ENCODE measurements at regions not wholly inside any gene's neighbourhood (a gene's known extent, or its start where the extent isn't known, plus 50 kb on each side); places are given as distances from the start of the nearest gene placed in this dataset.
"Not testable (repeated sequence)": the region's sequence is repeated elsewhere in the genome, so short reads cannot be mapped to it uniquely, and the experiment has no call there.

GRCh38 chr2:145010635-145011034, 490.7 kb upstream of the ZEB2 start:
- no peak for FAIRE-seq

DNA sequence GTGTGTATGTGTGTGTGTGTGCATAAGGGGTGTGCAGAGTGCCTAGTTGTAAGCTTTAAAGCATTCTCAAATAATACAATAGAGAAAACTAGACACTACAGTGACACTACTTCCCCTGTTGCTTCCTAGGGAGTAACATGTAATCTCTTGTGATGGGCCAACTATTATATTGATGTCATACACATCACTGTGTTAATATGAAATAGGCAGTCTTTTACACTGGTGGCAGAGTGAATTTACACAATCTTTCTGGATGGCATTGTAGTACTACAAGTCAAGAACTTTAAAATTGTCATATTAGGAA, 488.0 kb upstream of the ZEB2 start:
- no peak for FAIRE-seq

DNA sequence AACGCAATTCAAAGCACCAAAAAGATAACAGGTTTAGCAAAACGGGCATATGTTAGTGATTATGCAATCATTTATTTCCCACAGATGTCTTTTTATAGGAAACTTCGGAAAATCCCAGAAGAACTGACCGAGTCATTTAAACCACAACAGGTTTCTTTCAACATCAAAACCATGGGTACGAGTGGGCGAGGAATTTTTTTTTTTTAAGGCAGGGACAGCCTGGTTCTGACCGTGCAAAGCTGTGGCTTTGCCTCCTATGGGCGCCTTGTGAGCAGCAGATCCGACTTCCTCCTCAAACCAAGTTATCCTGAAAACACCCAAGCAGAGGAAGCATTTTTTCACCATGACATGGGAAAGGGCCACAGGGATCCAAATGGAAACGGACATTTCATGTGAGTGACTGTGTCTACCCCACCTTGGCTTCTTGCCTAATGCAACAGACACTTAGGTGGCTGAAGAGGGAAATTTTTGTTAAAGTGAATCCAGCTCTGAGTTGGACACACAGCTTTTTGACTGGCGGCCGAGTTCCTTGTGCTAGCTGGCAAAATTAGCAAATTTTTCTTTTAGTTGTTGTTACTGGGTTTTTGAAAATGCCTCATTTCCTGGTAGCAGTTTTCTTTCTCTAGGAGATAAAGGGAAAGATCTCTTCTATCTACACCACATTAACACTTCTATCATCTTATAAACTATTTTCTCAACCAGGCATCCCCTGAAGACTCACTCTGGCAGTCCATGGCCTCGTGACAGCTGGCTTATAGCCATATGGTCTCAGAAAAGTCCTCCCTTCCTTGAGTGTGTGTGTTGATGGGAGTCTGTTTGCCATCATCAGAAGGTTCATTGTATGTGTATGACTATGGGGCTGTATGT, 487.4 kb upstream of the ZEB2 start:
- FAIRE-seq: no peak

- FAIRE-seq: no peak
Measured at GRCh38 chr2:145002624-145003023, 482.7 kb upstream of the ZEB2 start.

GRCh38 chr2:145000376-145000775, 480.5 kb upstream of the ZEB2 start:
- no peak for FAIRE-seq

DNA sequence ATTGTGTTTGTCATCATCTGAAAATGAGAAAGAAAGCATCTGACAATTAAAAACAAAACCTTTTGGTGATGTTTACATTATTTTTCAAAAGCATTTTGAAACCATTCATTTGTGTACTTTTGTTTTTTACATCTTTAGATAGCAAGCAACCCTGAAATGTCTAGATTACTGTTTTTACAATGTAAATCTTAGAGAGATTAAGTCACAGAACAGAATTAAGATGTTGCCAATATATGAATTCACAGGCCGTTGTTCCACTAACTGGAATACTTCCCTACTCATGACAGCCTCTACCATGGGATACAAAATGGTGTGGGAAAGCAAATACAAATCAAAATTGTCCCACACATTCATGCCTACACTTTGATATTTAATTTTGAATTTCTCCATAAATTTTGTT, 480.0 kb upstream of the ZEB2 start:
- FAIRE-seq: no peak

GRCh38 chr2:144999071-144999875, 479.4 kb upstream of the ZEB2 start:
- no peak for FAIRE-seq

GRCh38 chr2:144998435-144998834, 478.5 kb upstream of the ZEB2 start:
- FAIRE-seq: no peak

- no peak for FAIRE-seq
Measured at GRCh38 chr2:144996225-144996795, 476.4 kb upstream of the ZEB2 start.

DNA sequence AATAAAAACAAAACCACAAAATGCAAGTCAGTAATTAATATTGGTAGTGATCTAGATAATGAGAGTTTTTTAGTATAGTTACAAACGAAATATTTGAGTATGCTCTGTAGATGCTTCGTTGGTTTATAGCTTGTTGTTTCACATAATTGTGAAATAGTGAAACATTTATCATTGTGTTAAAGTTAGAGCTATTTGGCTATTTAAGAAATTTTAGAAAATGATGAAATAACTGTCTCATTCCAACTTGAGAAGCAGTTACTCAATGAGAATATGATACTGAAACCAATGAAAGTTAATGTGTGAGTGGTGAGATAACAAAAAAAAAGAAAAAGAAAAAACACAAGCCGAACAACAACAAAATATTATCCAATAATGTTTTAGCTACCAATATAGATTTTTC, 475.6 kb upstream of the ZEB2 start:
- no peak for FAIRE-seq

GRCh38 chr2:144990661-144991060, 470.7 kb upstream of the ZEB2 start:
- FAIRE-seq: no peak

GRCh38 chr2:144989579-144990270, 469.8 kb upstream of the ZEB2 start:
- no peak for FAIRE-seq

DNA sequence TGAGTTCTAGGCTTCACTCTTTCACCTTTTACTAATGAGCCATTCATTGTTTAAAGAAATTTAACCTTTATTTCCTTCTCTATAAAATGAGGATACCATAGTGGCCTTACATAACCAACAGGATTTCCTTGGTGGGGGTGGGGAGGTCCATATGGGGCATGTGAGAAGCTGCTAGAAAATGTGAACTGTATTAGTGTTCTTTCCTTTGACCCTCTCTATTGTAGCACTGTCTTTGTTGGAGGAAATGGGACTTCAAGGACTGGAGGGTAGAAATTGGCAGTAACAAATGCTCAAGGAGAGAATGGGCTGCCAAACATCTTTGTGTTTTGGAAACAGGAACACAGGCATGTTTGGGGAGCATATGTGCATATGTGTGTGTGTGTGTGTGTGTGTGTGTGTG, 468.7 kb upstream of the ZEB2 start:
- no peak for FAIRE-seq

- no peak for FAIRE-seq
Measured at GRCh38 chr2:144986691-144987090, 466.8 kb upstream of the ZEB2 start.

DNA sequence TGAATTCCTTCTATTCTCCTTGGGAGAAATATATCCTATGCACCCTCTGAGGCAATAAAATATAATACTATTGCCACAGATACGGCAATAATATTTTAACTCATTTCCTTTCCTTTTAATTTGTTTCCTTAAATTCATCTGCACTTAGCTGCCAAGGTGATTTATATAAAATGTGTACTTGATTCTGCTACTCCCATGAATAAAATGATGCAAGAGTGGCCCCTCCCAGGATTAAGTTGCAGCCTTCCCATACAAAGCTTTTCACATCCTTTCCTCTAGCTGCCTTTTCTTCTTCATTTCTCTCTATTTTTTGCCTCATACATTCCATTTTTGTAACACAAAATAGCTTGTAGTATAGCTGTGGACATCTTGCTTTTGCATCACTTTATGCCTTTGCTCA, 464.1 kb upstream of the ZEB2 start:
- no peak for FAIRE-seq

- no peak for FAIRE-seq
Measured at GRCh38 chr2:144983107-144983506, 463.2 kb upstream of the ZEB2 start.

DNA sequence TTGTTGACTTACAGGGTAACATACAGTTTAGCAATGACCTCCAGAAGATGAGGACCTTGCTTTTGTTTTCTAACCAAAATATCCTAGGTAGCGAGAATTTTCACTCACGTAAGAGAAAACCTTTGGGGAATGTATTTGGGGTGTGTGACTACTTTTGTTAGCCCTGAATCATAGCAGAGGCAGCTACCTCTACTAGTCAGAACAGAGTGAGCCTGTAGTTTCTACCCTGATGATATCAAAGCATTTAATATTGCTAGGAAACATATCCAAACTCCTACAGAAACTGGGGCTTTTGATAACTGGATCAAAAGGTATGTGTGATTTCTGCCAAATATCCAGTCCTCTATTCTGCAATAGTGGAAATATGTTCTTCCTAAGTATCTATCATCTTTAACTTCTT, 462.6 kb upstream of the ZEB2 start:
- FAIRE-seq: no peak

GRCh38 chr2:144975881-144976280, 456.0 kb upstream of the ZEB2 start:
- FAIRE-seq: no peak

DNA sequence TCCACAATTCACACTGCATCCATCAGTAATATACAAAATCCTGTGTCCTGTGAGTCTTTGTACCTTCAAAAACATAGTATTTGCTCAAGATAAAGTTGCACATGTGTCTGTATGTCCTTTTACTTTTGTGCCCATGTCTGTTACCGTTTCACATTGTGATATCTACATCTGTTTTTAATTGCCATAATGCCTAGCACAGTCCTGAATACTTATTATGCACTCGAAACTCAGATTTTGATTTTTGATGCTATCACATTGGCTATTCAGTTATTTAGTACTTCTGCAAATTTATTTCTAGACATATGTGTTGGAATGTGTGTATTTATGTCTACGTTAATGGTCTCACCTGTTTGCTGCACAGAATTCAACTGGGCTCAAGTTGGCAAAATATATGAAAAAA, 452.8 kb upstream of the ZEB2 start:
- no peak for FAIRE-seq

DNA sequence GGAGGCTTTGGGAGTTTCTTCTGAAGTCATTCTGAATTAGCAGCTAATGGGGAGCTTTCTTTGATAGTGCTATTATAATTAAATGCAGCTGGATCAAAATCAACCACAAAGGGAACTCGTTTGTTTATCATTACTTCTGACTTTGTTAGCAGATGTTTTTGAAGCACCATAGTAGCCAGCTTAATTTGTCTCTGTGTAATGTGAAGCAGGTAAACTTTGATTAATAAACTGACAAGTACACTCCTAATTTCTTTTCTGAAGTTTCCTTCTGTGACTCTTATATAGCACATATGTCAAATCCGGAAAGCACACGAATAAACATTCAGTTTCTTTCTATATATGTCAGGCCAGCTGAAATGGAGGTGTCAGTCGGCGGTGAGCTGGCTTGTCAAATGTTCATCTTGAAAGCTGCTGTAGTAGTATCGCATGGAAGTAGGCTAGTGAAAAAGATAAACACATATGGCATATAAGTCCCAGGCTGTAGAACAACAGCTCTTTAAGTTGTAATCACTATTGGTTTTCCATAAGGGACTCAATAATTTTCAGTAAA, 451.9 kb upstream of the ZEB2 start:
- FAIRE-seq: no peak

DNA sequence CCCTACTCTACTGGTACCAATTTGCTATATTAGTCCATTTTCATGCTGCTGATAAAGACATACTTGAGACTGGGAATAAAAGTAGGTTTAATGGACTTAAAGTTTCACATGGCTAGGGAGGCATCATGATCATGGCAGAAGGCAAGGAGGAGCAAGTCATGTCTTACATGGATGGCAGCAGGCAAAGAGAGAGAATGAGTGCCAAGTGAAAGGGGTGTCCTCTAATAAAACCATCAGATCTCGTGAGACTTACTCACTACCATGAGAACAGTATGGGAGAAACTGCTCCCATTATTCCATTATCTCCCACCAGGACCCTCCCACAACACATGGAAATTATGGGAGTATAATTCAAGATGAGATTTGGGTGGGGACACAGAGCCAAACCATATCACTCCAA, 450.5 kb upstream of the ZEB2 start:
- not testable (repeated sequence) for FAIRE-seq

- not testable (repeated sequence) for FAIRE-seq
Measured at GRCh38 chr2:144969564-144969963, 449.6 kb upstream of the ZEB2 start.

GRCh38 chr2:144967961-144968360, 448.0 kb upstream of the ZEB2 start:
- no peak for FAIRE-seq

Measured in G401.6 (cell line).